ENCODE measurements at regions not wholly inside any gene's neighbourhood (a gene's known extent, or its start where the extent isn't known, plus 50 kb on each side); places are given as distances from the start of the nearest gene placed in this dataset.
"Not testable (repeated sequence)": the region's sequence is repeated elsewhere in the genome, so short reads cannot be mapped to it uniquely, and the experiment has no call there.

DNA sequence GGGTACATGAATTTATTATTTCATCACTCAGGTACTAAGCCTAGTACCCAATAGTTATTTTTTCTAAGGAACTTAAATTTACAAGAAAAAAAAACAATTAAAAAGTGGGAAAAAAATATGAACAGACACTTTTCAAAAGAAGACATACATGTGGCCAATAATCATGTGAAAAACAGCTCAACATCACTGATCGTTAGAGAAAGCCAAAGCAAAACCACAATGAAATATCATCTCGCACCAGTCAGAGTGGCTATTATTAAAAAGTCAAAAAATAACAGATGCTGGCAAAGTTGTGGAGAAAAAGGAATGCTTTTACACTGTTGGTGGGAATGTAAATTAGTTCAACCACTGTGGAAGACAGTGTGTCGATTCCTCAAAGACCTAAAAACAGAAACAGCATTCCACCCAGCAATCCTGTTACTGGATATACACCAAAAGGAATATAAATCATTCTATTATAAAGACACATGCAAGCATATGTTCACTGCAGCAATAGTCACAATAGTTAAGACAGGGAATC, 429.3 kb downstream of the ACTL7B start:
- TF ChIP-seq, protein P1, sequence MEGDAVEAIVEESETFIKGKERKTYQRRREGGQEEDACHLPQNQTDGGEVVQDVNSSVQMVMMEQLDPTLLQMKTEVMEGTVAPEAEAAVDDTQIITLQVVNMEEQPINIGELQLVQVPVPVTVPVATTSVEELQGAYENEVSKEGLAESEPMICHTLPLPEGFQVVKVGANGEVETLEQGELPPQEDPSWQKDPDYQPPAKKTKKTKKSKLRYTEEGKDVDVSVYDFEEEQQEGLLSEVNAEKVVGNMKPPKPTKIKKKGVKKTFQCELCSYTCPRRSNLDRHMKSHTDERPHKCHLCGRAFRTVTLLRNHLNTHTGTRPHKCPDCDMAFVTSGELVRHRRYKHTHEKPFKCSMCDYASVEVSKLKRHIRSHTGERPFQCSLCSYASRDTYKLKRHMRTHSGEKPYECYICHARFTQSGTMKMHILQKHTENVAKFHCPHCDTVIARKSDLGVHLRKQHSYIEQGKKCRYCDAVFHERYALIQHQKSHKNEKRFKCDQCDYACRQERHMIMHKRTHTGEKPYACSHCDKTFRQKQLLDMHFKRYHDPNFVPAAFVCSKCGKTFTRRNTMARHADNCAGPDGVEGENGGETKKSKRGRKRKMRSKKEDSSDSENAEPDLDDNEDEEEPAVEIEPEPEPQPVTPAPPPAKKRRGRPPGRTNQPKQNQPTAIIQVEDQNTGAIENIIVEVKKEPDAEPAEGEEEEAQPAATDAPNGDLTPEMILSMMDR (IDR thresholded peaks at IDR 0.05; ENCODE audit: poor library complexity), result not testable (repeated sequence)
- not testable (repeated sequence) for TF ChIP-seq EZH2 (IDR thresholded peaks at IDR 0.05; ENCODE audit: borderline replicate concordance); EZH2phosphoT487 (IDR thresholded peaks at IDR 0.05; ENCODE audit: low read depth, severe bottlenecking, unreplicated experiment)
